HG03060 (cell line): ENCODE measurements at regions not wholly inside any gene's neighbourhood (a gene's known extent, or its start where the extent isn't known, plus 50 kb on each side); places are given as distances from the start of the nearest gene placed in this dataset.

Experiments
- ATAC-seq: cut with Tn5 transposase; IDR thresholded peaks from one replicate; pipeline ENCODE4 v1.9.1; 2021; ENCODE audit warnings: low read depth, moderate number of reproducible peaks; ENCODE audit not compliant: unreplicated experiment

GRCh38 chr12:105733579-105733978 lies 403.1 kb downstream of the C12orf75 start:
- ATAC-seq = no peak

GRCh38 chr12:105736498-105736897 lies 402.3 kb downstream of the NUAK1 start:
- no peak for ATAC-seq

DNA sequence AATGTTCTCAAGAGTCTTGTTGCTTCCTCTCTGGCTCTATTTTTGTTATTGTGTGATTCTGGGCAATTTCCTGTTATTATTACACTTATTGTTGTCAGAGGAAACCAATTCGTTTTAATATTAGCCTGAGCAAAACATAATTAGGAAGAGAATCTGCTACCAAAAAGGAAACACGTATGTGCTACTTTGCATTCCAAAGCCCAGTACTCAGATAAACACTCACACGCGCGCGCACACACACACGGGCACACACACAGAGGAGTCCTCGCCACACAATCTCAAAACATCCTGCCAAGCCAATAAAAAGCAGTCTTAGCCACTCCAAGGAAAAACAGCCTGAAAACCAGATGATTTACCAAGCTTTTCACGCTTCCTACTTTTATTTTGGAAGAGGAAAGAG lies 400.7 kb downstream of the NUAK1 start:
- ATAC-seq = no peak

DNA sequence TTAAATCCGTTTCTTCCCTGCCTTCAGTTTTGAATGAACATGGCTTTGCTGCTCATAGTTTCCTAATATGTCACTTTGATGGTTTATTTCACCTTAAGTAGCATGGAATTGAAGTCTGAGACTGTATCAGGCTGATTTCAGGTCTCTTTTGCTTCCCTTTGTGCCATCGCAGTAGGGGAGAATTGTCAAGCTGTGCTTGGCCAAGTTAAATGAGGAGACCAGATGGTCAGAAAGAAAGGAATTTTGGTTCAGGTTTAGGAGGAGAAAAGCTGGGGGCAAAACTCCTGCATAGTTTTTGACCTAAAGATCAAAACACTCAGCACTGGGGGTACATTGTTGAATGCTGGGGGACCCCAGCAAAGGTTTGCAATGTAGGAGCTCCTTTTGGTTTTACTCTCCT lies 398.4 kb downstream of the NUAK1 start:
- no peak for ATAC-seq

- ATAC-seq = no peak
Observed at GRCh38 chr12:105740970-105741725, 397.6 kb downstream of the NUAK1 start.

GRCh38 chr12:105741786-105742566 lies 396.8 kb downstream of the NUAK1 start:
- no peak for ATAC-seq

DNA sequence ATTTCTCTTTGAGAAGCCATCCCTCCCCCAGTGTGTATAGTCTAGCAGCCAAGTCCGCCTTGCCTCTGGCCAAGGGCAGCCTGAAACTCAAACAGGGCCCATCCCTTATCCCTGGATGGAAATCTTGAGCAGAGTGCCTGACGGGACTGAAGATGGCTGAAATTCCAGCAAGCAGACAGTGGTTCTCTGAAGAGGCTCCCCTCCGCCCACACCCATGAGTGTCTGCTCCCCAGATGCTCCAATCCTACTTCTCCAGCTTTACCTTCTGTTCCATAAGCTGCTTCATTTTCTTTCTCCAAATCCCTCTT lies 396.2 kb downstream of the NUAK1 start:
- ATAC-seq = no peak

- no peak for ATAC-seq
Observed at GRCh38 chr12:105744371-105745058, 394.2 kb downstream of the NUAK1 start.

DNA sequence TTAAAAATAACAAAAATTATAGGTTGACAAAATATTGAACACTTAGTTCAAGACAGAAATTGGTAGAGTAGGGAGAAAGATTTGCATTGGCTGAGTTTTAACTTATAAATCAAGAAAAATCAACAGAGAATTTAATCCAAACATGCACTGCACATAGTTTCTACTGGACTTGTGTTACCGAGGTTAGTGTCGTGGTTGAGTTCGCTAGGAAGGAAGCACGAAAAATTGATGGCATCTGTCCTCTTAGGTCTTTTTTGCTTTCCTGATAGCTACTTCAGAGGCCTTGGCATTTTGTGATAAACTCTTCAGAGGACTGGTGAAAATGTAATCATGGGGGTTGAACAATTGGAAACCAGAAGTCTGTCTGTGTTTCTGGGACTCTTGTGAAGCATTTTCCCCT lies 392.9 kb downstream of the NUAK1 start:
- ATAC-seq = no peak

- no peak for ATAC-seq
Observed at GRCh38 chr12:105748806-105749600, 389.8 kb downstream of the NUAK1 start.

- ATAC-seq = no peak
Observed at GRCh38 chr12:105750096-105750495, 388.7 kb downstream of the NUAK1 start.

DNA sequence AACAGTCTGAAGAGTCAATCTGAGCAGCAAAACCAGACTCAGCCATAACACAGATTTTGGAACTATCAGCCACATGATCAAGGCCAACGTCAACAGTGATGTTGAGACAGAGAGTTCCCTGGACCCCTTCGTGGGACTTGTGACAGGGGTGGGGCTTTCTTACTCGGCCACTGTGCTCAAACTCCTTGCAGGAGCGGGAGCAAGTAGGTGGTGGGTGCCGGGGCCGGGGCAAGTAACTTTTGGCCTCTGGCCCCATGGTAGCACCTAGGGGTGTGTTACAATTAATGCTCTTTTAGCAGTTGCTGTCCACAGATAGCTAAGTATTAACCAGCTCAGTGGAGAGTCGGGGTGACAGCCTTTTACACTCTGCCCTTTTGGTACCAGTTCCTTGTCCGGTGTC lies 384.4 kb downstream of the NUAK1 start:
- ATAC-seq = no peak

GRCh38 chr12:105756961-105757360 lies 381.8 kb downstream of the NUAK1 start:
- no peak for ATAC-seq

GRCh38 chr12:105759149-105759548 lies 379.6 kb downstream of the NUAK1 start:
- ATAC-seq = no peak

- ATAC-seq = no peak
Observed at GRCh38 chr12:105761075-105761474, 377.7 kb downstream of the NUAK1 start.

DNA sequence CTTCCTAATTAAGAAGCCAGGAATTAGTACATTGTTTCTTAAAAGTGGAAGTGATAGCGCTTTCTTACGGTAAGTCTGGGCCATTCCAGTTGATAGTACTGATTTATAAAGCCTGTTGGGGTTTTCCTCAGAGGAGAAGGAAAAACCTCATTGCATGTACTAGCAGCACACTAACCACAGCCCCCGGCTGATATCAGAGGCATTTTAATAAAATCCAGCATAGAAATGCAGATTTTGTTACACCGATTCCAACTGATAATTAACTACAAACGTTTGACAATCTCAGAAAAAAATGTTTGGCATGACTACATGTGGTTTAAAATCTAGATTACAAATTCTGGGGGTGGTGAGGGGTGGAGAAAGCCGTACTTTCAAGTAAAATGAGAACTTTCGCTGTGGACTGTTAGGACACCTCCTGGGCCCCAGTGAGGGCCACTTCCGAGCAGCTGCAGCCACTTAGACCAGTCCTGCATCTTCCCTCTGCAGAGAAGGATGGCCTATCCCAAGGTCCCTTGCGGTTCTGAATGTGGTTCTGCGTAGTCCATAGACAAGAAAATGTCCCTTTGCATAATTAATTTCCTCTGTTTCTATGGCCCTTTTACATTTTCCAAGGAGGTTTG lies 374.4 kb downstream of the NUAK1 start:
- ATAC-seq = no peak

DNA sequence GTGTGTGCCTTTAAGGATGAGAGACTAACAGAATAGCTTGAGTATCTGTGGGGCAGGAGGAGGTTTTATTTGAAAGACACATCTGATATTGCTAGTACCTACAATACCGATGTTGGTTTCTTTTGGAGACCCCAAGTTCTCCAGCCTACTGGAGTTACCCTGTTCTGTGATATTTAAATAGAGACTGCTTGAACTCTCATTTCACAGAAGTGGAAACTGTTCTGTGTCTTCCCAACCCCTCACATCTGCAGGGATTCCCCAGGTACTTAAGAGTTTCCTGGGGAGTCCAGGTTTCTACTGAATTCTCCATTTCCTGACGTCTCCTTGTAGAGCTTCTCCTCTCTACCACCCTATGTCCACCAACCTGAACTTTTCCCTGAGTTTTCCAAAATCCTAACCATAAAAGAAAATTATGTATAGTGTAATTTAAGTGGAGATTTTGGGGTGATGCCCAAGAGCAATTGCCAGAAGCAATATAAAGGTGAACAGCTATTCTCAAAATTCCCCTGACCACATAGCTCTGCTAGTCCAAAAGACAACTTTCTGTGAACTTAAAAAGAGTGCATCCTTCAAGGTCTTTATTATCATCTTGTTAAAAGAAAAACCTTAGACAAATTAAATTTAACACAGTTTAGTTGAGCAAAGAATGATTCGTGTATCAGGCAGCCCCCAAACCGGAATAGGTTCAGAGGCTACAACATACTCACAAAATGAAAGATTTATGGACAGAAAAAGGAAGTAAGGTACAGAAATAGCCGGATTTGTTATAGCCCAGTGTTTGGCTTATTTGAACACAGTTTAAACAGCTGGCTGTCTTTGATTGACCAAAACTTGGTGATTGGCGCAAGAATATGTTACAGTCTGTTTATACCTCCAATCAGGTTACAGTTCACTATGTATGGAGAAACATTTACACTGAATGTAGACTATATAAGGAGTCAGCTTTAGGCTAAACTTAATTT lies 373.4 kb downstream of the NUAK1 start:
- no peak for ATAC-seq

DNA sequence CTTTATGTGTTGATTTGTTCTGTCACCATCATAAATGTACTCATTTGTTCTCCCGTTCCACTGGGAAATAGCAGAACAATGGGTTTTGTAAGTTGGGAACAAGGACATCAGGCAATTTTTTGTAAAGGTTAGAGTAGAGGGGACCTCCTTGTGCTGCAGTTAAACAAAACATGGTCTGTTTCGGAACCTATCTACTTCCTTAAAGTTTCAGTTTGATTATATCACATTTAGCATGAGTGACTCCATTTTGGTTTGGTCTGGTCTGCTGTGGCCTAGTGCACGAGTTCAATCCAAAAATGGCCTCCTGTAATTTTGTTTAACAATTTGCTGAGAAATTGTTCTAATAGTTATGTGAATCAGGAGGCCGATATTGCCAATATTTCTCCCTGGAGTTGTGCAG lies 372.7 kb downstream of the NUAK1 start:
- ATAC-seq = no peak

DNA sequence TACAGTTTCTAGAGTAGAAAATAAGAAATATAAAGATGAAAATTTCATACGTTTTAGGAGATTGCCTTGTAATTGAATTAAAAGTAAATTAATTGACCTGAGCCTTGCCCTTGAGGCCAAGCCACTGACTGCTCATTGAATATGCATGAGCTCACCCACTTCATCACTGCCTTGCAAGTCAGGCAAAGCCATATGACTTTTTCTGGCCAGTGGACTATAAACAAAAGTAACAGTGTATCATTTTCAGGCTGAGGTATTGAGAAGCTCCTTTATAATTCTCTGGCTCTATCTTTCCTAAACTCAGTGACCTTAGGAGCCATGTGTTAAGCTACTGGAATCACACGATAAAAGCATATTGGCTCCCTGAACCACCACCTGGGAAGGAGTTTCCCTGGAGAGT lies 369.3 kb downstream of the NUAK1 start:
- ATAC-seq = no peak
